Subcutaneous abdominal adipose tissue (tissue), 5 donors: ENCODE measurements at regions not wholly inside any gene's neighbourhood (a gene's known extent, or its start where the extent isn't known, plus 50 kb on each side); places are given as distances from the start of the nearest gene placed in this dataset.

ENCODE experiments used
- H3K27ac ChIP-seq: one replicate; pipeline ENCODE4 v1.7.0; 2013; ENCODE audit warnings: low read depth, mild to moderate bottlenecking, inconsistent platforms, low read length, moderate library complexity
- H3K27me3 ChIP-seq, 5 donors: one replicate each; pipeline ENCODE4 v1.7.0; 2013; ENCODE audit warnings: low read length in 5 of 5, inconsistent platforms in 1 of 5; ENCODE audit not compliant: control insufficient read depth in 5 of 5, insufficient read depth in 4 of 5
- H3K36me3 ChIP-seq, 5 donors: one replicate each; pipeline ENCODE4 v1.7.0; 2013; ENCODE audit warnings: low read length in 5 of 5; ENCODE audit not compliant: control insufficient read depth in 5 of 5, insufficient read depth in 5 of 5
- H3K4me1 ChIP-seq, 5 donors: one replicate each; pipeline ENCODE4 v1.7.0; 2013; ENCODE audit warnings: low read length in 5 of 5, mild to moderate bottlenecking in 3 of 5, moderate library complexity in 1 of 5; ENCODE audit not compliant: control insufficient read depth in 5 of 5, insufficient read depth in 5 of 5
- H3K4me3 ChIP-seq, 5 donors: one replicate each; pipeline ENCODE4 v1.7.0; 2013; ENCODE audit warnings: low read length in 5 of 5, low read depth in 1 of 5
- H3K9ac ChIP-seq, 5 donors: one replicate each; pipeline ENCODE4 v1.7.0; 2013; ENCODE audit warnings: low read length in 5 of 5, mild to moderate bottlenecking in 4 of 5, moderate library complexity in 3 of 5
- H3K9me3 ChIP-seq, 5 donors: one replicate each; pipeline ENCODE4 v1.7.0; 2013; ENCODE audit warnings: low read length in 5 of 5; ENCODE audit not compliant: control insufficient read depth in 5 of 5
- donor health status: healthy.
- donor health status: healthy.
- donor health status: healthy.
- donor health status: healthy.
- donor health status: healthy.

DNA sequence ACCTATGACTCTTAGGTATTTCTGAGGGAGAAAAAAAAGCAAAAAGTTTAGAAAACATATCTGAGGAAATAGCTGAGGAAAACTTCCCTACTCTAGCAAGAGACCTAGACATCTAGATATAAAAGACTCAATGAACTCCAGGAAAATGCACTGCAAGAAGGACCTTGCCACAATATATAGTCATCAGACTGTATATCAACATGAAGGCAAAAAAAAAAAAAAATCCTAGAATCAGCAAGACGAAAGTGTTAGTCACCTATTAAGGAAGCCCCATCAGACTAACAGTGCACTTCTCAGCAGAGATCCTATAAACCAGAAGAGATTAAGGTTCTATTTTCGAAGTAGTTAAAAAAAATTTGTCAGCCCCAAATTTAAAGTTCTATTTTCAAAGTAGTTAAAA lies 166.2 kb downstream of the TMEM38B start:
- Histone ChIP-seq H3K4me1 (no peaks in the 10 kb centered on the region), H3K4me3 (no peak overlapping the region), H3K36me3 (no peaks in the 10 kb centered on the region), H3K27me3 (no peaks in the 10 kb centered on the region), H3K27ac (no peak overlapping the region), H3K9me3 (no peaks in the 10 kb centered on the region), H3K9ac (no peak overlapping the region)

DNA sequence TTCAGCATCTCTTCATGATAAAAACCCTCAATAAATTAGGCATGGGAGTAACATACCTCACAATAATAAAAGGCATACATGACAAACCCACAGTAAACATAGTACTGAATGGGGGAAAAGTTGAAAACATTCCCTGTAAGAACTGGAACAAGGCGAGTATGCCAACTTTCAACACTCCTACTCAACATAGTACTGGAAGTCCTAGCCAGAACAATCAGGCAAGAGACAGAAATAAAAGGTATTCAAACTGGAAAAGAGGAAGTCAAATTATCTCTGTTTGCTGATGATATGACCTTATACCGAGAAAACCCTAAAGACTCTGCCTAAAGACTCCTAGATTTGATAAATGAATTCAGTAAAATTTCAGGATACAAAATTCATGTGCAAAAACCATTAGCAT lies 167.6 kb downstream of the TMEM38B start:
- no peak overlapping the region for H3K9ac ChIP-seq
- H3K4me3 ChIP-seq = no peak overlapping the region
- no peaks in the 10 kb centered on the region for H3K27me3 ChIP-seq
- H3K36me3 ChIP-seq = no peaks in the 10 kb centered on the region
- H3K4me1 ChIP-seq = no peaks in the 10 kb centered on the region
- no peaks in the 10 kb centered on the region for H3K9me3 ChIP-seq
- H3K27ac ChIP-seq = no peak overlapping the region

DNA sequence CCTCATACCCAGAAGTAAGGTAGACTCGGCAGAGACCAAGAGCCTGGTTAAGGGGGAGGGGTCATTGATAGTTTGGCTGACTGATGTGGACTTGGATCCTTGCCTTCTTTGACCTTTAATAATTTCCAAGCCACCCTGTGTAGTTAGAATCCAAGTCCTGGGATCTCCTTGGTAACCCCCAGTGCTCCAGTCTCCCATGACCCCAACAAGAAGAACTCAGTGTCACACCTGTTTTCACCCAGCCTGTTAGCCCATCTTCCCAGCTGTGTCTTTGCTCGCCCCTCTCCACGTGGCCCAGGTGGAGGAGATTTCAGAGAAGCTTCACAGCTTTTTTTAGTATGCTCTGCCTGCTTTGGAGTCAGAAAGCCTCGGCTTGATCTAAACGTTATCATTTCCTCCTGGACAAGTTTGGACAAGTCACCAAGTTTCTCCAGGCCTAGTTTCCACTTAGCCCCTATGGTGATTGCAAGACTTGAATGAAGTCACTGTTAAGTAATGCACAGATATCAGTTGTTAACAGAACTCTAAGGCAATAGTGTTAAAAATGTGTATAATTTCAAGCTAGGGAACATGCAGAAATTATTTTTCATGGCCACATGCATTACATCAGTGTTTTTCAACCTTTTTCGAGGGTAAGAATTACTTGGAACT lies 170.0 kb downstream of the TMEM38B start:
- H3K27ac ChIP-seq = no peak overlapping the region
- no peaks in the 10 kb centered on the region for H3K9me3 ChIP-seq
- H3K36me3 ChIP-seq = no peaks in the 10 kb centered on the region
- no peaks in the 10 kb centered on the region for H3K4me1 ChIP-seq
- no peak overlapping the region for H3K9ac ChIP-seq
- H3K4me3 ChIP-seq = no peak overlapping the region
- no peaks in the 10 kb centered on the region for H3K27me3 ChIP-seq

DNA sequence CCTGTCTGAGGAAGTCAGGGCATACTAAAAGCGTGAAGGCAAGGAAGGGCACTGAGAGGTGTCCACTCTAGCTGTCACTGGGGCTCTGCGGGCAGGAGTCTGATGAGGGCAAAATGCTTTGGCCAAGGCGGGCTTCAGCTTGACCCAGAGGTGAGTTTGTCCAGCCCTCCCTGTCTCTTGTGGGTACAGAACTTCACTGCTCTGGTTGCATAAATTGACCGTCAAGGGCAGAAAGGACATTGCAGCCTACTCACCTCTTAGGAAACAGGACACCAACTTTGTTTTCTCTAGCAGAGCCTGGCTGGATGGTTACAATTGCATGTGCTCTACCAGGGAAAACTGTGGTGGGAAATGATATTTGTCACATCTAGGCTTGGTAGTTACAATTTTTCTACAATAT lies 170.9 kb downstream of the TMEM38B start:
- Histone ChIP-seq H3K27ac (no peak overlapping the region), H3K9me3 (no peaks in the 10 kb centered on the region), H3K36me3 (no peaks in the 10 kb centered on the region), H3K9ac (no peak overlapping the region), H3K4me3 (no peak overlapping the region), H3K4me1 (no peaks in the 10 kb centered on the region), H3K27me3 (no peaks in the 10 kb centered on the region)

DNA sequence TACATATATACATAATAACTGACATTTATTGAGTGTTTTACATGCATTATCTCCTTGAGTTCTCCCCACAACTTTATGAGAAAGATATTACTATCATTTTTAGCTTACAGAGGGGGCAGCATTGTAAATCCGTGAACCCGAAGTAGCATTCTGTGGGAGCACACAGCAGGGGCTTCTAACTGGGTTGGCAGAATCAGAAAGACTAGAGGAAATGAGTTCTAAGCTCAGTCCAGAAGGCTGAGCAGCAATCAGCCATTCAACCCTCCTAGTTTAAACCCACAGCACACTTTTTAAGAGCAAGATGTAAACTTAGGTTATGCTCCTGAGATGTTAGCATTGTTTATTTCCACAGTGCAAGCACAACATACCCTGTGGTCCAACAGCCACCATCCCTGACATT lies 177.2 kb downstream of the TMEM38B start:
- Histone ChIP-seq H3K27ac (no peak overlapping the region), H3K4me3 (no peak overlapping the region), H3K9me3 (no peaks in the 10 kb centered on the region), H3K4me1 (no peaks in the 10 kb centered on the region), H3K27me3 (peaks cover 0 to 3% (median 0%) of the 10 kb centered on the region in 5 donors), H3K36me3 (no peaks in the 10 kb centered on the region), H3K9ac (no peak overlapping the region)

DNA sequence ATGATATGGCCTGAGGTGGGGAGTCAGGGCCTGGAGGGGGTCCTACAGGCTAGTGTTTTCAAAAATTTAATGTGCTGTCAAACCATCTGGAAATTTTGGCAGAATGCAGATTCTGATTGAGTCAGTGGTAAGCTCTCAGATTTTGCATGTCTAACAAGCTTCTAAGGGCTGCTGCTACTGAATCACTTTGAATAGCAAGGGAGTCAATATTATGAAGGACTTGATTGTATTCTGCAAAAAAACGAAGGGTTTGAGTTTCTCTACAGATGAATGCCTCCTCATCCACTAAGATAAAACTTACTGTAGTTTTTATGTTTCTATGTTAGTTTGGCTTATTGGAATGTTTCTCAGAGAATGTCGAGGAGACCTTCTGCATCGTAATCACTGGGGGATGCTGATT lies 179.5 kb downstream of the TMEM38B start:
- no peak overlapping the region for H3K9ac ChIP-seq
- peaks cover 0 to 3% (median 0%) of the 10 kb centered on the region in 5 donors for H3K27me3 ChIP-seq
- no peak overlapping the region for H3K27ac ChIP-seq
- H3K4me1 ChIP-seq = no peaks in the 10 kb centered on the region
- H3K4me3 ChIP-seq = no peak overlapping the region
- H3K36me3 ChIP-seq = no peaks in the 10 kb centered on the region
- no peaks in the 10 kb centered on the region for H3K9me3 ChIP-seq

DNA sequence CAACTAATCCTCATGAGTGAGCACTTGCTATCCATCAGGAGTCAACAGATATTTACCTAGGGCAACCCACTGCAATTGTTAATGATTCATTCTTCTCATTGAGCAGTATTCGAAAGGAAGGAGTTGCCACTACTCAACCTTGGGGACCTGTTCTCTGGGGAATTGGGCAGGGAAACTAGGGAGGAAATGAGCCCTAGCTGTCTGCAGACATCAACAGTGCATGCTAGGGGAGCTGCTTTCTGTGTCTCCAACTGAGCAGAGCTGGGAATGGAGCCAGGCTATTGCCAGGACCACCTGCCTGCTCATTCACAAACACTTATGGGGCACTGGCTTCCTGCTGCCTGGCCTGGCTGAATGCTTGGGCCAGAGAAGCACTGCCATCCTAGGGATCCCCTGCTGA lies 183.4 kb downstream of the TMEM38B start:
- peaks cover 0 to 3% (median 0%) of the 10 kb centered on the region in 5 donors for H3K27me3 ChIP-seq
- H3K36me3 ChIP-seq = no peaks in the 10 kb centered on the region
- no peak overlapping the region for H3K9ac ChIP-seq
- H3K4me3 ChIP-seq = no peak overlapping the region
- no peak overlapping the region for H3K27ac ChIP-seq
- no peaks in the 10 kb centered on the region for H3K9me3 ChIP-seq
- H3K4me1 ChIP-seq = no peaks in the 10 kb centered on the region

DNA sequence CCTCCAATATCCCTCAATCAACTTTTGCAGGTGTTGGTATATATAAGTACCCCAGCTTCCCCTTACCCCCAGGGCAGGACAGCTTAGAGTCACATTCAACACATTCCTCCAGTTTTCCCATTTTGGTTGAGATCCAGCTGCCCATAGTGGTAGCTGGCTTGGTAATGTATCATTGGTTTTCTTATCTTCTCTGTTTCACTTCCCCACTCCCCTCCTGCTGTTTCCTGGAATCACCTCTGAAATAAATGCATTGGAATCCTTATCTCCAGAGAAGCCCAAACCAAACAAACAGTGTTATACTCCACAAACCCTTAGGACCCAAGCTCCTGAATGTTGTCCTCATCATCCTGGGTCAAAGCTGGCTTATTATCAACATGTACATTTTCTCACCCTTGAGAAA lies 184.8 kb downstream of the TMEM38B start:
- no peaks in the 10 kb centered on the region for H3K4me1 ChIP-seq
- H3K9me3 ChIP-seq = no peaks in the 10 kb centered on the region
- peaks cover 0 to 2% (median 0%) of the 10 kb centered on the region in 5 donors for H3K27me3 ChIP-seq
- H3K27ac ChIP-seq = no peak overlapping the region
- H3K36me3 ChIP-seq = no peaks in the 10 kb centered on the region
- no peak overlapping the region for H3K9ac ChIP-seq
- no peak overlapping the region for H3K4me3 ChIP-seq

DNA sequence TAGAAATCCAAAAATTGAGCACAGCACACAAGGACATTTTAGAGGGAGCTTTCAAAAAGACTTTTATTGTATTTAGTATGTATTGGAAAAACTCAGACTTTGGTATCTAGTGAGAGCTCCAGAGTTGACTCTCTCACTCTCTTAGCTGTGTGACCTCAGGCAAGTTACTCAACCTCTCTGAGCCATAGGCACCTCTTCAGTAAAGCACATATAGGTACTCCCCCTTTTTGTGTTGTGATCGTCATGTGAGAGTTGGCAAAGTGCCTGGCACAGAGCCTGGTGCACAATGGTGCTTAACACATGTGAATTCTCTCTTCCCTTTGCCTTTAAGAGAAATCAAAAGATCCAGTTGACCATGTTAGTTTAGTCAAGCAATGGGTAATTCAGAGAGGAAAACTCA lies 186.2 kb downstream of the TMEM38B start:
- Histone ChIP-seq H3K27me3 (peaks cover 0 to 2% (median 0%) of the 10 kb centered on the region in 5 donors), H3K4me1 (no peaks in the 10 kb centered on the region), H3K9ac (no peak overlapping the region), H3K9me3 (no peaks in the 10 kb centered on the region), H3K4me3 (no peak overlapping the region), H3K36me3 (no peaks in the 10 kb centered on the region), H3K27ac (no peak overlapping the region)

DNA sequence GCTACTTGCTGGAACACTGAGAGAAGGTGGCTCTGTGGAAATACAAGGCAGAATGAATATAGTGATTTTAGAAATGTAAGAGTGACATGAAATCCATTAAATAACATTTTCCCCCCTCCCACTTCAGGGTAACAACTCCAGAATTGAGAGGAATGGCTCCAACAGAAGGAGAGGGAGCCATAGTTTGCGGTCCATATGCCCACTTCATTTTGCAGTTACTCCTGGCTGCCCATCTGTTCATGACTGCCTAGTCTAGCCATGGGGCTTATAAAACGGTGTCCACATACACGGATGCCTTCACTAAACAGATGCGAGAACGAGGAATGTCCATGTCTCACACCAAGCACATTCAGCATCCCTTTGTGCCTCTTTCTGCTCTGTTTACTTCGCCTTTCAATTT lies 186.7 kb downstream of the TMEM38B start:
- H3K36me3 ChIP-seq = no peaks in the 10 kb centered on the region
- H3K27ac ChIP-seq = no peak overlapping the region
- H3K4me1 ChIP-seq = no peaks in the 10 kb centered on the region
- no peaks in the 10 kb centered on the region for H3K9me3 ChIP-seq
- no peak overlapping the region for H3K4me3 ChIP-seq
- H3K9ac ChIP-seq = no peak overlapping the region
- H3K27me3 ChIP-seq = peaks cover 0 to 2% (median 0%) of the 10 kb centered on the region in 5 donors
